ENCODE measurements at regions not wholly inside any gene's neighbourhood (a gene's known extent, or its start where the extent isn't known, plus 50 kb on each side); places are given as distances from the start of the nearest gene placed in this dataset.

DNA sequence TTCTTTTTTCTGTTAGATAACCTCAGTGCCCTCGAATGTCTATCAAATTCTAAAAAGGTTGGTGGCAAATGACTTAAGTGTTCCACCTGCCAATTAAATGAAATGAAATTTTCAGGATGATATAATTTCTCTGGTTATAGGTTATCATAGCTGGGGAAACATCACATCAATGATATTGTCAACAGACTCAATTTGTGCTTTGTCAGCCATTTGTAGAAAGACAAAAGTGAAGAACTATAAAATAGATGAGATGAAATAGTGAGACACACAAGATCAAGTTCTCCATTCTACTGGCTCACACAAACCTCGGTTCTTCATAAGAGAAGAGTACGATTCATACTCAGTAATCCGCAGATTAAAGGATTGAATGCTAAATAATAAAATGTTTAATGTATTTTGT, 1443.2 kb upstream of the FLRT2 start (continued):
- TF ChIP-seq, protein P1, sequence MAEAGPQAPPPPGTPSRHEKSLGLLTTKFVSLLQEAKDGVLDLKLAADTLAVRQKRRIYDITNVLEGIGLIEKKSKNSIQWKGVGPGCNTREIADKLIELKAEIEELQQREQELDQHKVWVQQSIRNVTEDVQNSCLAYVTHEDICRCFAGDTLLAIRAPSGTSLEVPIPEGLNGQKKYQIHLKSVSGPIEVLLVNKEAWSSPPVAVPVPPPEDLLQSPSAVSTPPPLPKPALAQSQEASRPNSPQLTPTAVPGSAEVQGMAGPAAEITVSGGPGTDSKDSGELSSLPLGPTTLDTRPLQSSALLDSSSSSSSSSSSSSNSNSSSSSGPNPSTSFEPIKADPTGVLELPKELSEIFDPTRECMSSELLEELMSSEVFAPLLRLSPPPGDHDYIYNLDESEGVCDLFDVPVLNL (CRISPR knock-in tag; IDR thresholded peaks at IDR 0.05; ENCODE audit: borderline replicate concordance, low read depth): no peak

DNA sequence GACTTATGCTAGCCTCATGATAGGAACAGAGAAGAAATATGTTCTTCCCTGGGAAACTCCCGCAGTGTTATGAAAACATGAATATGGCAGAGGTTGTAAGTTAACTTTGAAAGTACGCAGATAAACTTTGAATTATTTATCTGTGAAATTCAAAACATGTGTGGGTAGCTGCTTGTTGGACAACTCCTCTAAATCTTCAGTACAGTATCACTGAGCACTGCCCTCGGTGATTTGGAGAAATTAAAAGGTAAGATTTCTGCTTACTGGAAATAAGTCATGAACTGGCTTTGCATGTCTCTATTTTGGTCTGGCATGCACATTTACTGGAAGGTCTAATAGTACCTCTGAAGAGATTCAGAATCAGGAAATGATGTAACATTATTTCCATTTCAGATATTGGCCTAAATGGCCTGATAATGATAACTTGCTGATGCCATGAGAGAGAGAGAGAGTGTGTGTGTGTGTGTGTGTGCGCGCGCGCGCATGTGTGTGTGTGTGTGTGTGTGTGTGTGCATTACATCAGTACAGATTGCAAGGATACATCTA, 1441.9 kb upstream of the FLRT2 start:
- ChIA-PET POLR2A (no interaction called here), CTCF (no interaction called here)
- no peak for DNase-seq (ENCODE audit: low spot score)
- Mint-ChIP-seq H3K27me3 (ENCODE audit: low read depth) (no peaks in the 10 kb centered on the region; the same call in 1 of the 2 replicates), H3K4me1 (peaks cover 19% of the 10 kb centered on the region), H3K27ac (no peak overlapping the region), H3K4me3 (no peak overlapping the region), H3K9me3 (peaks cover 25% of the 10 kb centered on the region), H3K36me3 (peaks cover 17% of the 10 kb centered on the region)
- no peak for TF ChIP-seq TEAD4 (CRISPR knock-in tag; IDR thresholded peaks at IDR 0.05)
- no peak for TF ChIP-seq ATF3 (CRISPR knock-in tag; conservative IDR thresholded peaks at IDR 0.05)
- TF ChIP-seq KAT7 (CRISPR knock-in tag; IDR thresholded peaks at IDR 0.05; ENCODE audit: borderline replicate concordance): no peak
- no peak for TF ChIP-seq ZNF219 (CRISPR knock-in tag; IDR thresholded peaks at IDR 0.05; ENCODE audit: borderline replicate concordance)
- TF ChIP-seq ZNF138 (CRISPR knock-in tag; conservative IDR thresholded peaks at IDR 0.05): no peak
- TF ChIP-seq RELA (CRISPR knock-in tag; IDR thresholded peaks at IDR 0.05; ENCODE audit: borderline replicate concordance): no peak
- TF ChIP-seq ZNF263 (CRISPR knock-in tag; IDR thresholded peaks at IDR 0.05; ENCODE audit: low read depth): no peak
- TF ChIP-seq, protein P2, sequence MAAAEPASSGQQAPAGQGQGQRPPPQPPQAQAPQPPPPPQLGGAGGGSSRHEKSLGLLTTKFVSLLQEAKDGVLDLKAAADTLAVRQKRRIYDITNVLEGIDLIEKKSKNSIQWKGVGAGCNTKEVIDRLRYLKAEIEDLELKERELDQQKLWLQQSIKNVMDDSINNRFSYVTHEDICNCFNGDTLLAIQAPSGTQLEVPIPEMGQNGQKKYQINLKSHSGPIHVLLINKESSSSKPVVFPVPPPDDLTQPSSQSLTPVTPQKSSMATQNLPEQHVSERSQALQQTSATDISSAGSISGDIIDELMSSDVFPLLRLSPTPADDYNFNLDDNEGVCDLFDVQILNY (CRISPR knock-in tag; IDR thresholded peaks at IDR 0.05): no peak
- TF ChIP-seq ZNF121 (CRISPR knock-in tag; IDR thresholded peaks at IDR 0.05): no peak
- no peak for TF ChIP-seq USF1 (CRISPR knock-in tag; IDR thresholded peaks at IDR 0.05)
- TF ChIP-seq CREB1 (CRISPR knock-in tag; IDR thresholded peaks at IDR 0.05): no peak
- no peak for TF ChIP-seq GABPB1 (CRISPR knock-in tag; IDR thresholded peaks at IDR 0.05)
- TF ChIP-seq, protein P3, sequence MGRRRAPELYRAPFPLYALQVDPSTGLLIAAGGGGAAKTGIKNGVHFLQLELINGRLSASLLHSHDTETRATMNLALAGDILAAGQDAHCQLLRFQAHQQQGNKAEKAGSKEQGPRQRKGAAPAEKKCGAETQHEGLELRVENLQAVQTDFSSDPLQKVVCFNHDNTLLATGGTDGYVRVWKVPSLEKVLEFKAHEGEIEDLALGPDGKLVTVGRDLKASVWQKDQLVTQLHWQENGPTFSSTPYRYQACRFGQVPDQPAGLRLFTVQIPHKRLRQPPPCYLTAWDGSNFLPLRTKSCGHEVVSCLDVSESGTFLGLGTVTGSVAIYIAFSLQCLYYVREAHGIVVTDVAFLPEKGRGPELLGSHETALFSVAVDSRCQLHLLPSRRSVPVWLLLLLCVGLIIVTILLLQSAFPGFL (CRISPR knock-in tag; IDR thresholded peaks at IDR 0.05; ENCODE audit: borderline replicate concordance): no peak
- TF ChIP-seq, protein P4, sequence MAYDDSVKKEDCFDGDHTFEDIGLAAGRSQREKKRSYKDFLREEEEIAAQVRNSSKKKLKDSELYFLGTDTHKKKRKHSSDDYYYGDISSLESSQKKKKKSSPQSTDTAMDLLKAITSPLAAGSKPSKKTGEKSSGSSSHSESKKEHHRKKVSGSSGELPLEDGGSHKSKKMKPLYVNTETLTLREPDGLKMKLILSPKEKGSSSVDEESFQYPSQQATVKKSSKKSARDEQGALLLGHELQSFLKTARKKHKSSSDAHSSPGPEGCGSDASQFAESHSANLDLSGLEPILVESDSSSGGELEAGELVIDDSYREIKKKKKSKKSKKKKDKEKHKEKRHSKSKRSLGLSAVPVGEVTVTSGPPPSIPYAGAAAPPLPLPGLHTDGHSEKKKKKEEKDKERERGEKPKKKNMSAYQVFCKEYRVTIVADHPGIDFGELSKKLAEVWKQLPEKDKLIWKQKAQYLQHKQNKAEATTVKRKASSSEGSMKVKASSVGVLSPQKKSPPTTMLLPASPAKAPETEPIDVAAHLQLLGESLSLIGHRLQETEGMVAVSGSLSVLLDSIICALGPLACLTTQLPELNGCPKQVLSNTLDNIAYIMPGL (CRISPR knock-in tag; IDR thresholded peaks at IDR 0.05): no peak
- no peak for TF ChIP-seq CREM (CRISPR knock-in tag; IDR thresholded peaks at IDR 0.05)
- no peak for TF ChIP-seq SP1 (CRISPR knock-in tag; conservative IDR thresholded peaks at IDR 0.05)
- ATAC-seq: no peak

- CTCF ChIA-PET: no interaction called here
- ATAC-seq: no peak
- Mint-ChIP-seq H3K36me3 (peaks cover 3% of the 10 kb centered on the region), H3K27me3 (ENCODE audit: low read depth) (no peaks in the 10 kb centered on the region), H3K9me3 (peaks cover 5% of the 10 kb centered on the region), H3K4me1 (peaks cover 3% of the 10 kb centered on the region), H3K27ac (no peak overlapping the region), H3K4me3 (no peak overlapping the region)
- POLR2A ChIA-PET: no interaction called here
- DNase-seq (ENCODE audit: low spot score): no peak
- TF ChIP-seq USF1 (CRISPR knock-in tag; IDR thresholded peaks at IDR 0.05) (no peak), ZNF396 (CRISPR knock-in tag; IDR thresholded peaks at IDR 0.05; ENCODE audit: borderline replicate concordance) (no peak), ZNF423 (CRISPR knock-in tag; IDR thresholded peaks at IDR 0.05) (no peak), ZSCAN18 (CRISPR knock-in tag; IDR thresholded peaks at IDR 0.05) (no peak), TEAD4 (CRISPR knock-in tag; IDR thresholded peaks at IDR 0.05) (no peak), MAX (CRISPR knock-in tag; IDR thresholded peaks at IDR 0.05) (no peak), ZNF671 (CRISPR knock-in tag; IDR thresholded peaks at IDR 0.05) (no peak), ELF4 (CRISPR knock-in tag; IDR thresholded peaks at IDR 0.05; ENCODE audit: low read depth) (no peak), TCF7 (CRISPR knock-in tag; IDR thresholded peaks at IDR 0.05; ENCODE audit: low read depth) (no peak)
Measured at GRCh38 chr14:84090837-84091236, 1439.1 kb upstream of the FLRT2 start.

Data from WTC11 (cell line).